ENCODE measurements at regions not wholly inside any gene's neighbourhood (a gene's known extent, or its start where the extent isn't known, plus 50 kb on each side); places are given as distances from the start of the nearest gene placed in this dataset.
"Not testable (repeated sequence)": the region's sequence is repeated elsewhere in the genome, so short reads cannot be mapped to it uniquely, and the experiment has no call there.

- Histone ChIP-seq H3K27ac (ENCODE audit: low read depth, low read length) (no peak overlapping the region), H3K4me1 (ENCODE audit: control insufficient read depth in 3 of 3, insufficient read depth in 3 of 3, low read length in 3 of 3) (no peaks in the 10 kb centered on the region), H3K36me3 (ENCODE audit: control insufficient read depth in 3 of 3, insufficient read depth in 3 of 3, low read length in 3 of 3) (no peaks in the 10 kb centered on the region), H3K27me3 (ENCODE audit: control insufficient read depth in 3 of 3, insufficient read depth in 3 of 3, low read length in 3 of 3) (no peaks in the 10 kb centered on the region), H3K9me3 (ENCODE audit: control insufficient read depth in 3 of 3, low read length in 3 of 3) (no peaks in the 10 kb centered on the region), H3K9ac (ENCODE audit: low read depth in 1 of 3, low read length in 3 of 3) (no peak overlapping the region), H3K4me3 (ENCODE audit: low read length in 3 of 3) (no peak overlapping the region)
Observed at GRCh38 chr9:30078195-30078594, 2306.2 kb upstream of the ACO1 start.

GRCh38 chr9:30089428-30089827, 2295.0 kb upstream of the ACO1 start:
- H3K27me3 ChIP-seq (ENCODE audit: control insufficient read depth in 3 of 3, insufficient read depth in 3 of 3, low read length in 3 of 3) = no peaks in the 10 kb centered on the region
- no peak overlapping the region for H3K27ac ChIP-seq (ENCODE audit: low read depth, low read length)
- H3K36me3 ChIP-seq (ENCODE audit: control insufficient read depth in 3 of 3, insufficient read depth in 3 of 3, low read length in 3 of 3) = no peaks in the 10 kb centered on the region
- H3K9me3 ChIP-seq (ENCODE audit: control insufficient read depth in 3 of 3, low read length in 3 of 3) = no peaks in the 10 kb centered on the region
- no peaks in the 10 kb centered on the region for H3K4me1 ChIP-seq (ENCODE audit: control insufficient read depth in 3 of 3, insufficient read depth in 3 of 3, low read length in 3 of 3)
- H3K4me3 ChIP-seq (ENCODE audit: low read length in 3 of 3) = no peak overlapping the region
- H3K9ac ChIP-seq (ENCODE audit: low read depth in 1 of 3, low read length in 3 of 3) = no peak overlapping the region

- H3K9me3 ChIP-seq (ENCODE audit: control insufficient read depth in 3 of 3, low read length in 3 of 3) = no peaks in the 10 kb centered on the region
- no peak overlapping the region for H3K27ac ChIP-seq (ENCODE audit: low read depth, low read length)
- no peaks in the 10 kb centered on the region for H3K36me3 ChIP-seq (ENCODE audit: control insufficient read depth in 3 of 3, insufficient read depth in 3 of 3, low read length in 3 of 3)
- no peak overlapping the region for H3K9ac ChIP-seq (ENCODE audit: low read depth in 1 of 3, low read length in 3 of 3)
- no peak overlapping the region for H3K4me3 ChIP-seq (ENCODE audit: low read length in 3 of 3)
- no peaks in the 10 kb centered on the region for H3K27me3 ChIP-seq (ENCODE audit: control insufficient read depth in 3 of 3, insufficient read depth in 3 of 3, low read length in 3 of 3)
- no peaks in the 10 kb centered on the region for H3K4me1 ChIP-seq (ENCODE audit: control insufficient read depth in 3 of 3, insufficient read depth in 3 of 3, low read length in 3 of 3)
Observed at GRCh38 chr9:30103647-30104394, 2280.6 kb upstream of the ACO1 start.

GRCh38 chr9:30107134-30107533, 2277.3 kb upstream of the ACO1 start:
- not testable (repeated sequence) for H3K27me3 ChIP-seq (ENCODE audit: control insufficient read depth in 3 of 3, insufficient read depth in 3 of 3, low read length in 3 of 3); H3K27ac ChIP-seq (ENCODE audit: low read depth, low read length); H3K36me3 ChIP-seq (ENCODE audit: control insufficient read depth in 3 of 3, insufficient read depth in 3 of 3, low read length in 3 of 3); H3K9me3 ChIP-seq (ENCODE audit: control insufficient read depth in 3 of 3, low read length in 3 of 3); H3K4me1 ChIP-seq (ENCODE audit: control insufficient read depth in 3 of 3, insufficient read depth in 3 of 3, low read length in 3 of 3); H3K9ac ChIP-seq (ENCODE audit: low read depth in 1 of 3, low read length in 3 of 3); H3K4me3 ChIP-seq (ENCODE audit: low read length in 3 of 3)

GRCh38 chr9:30116673-30117217, 2267.7 kb upstream of the ACO1 start:
- no peak overlapping the region for H3K27ac ChIP-seq (ENCODE audit: low read depth, low read length)
- no peaks in the 10 kb centered on the region for H3K4me1 ChIP-seq (ENCODE audit: control insufficient read depth in 3 of 3, insufficient read depth in 3 of 3, low read length in 3 of 3)
- no peak overlapping the region for H3K9ac ChIP-seq (ENCODE audit: low read depth in 1 of 3, low read length in 3 of 3)
- no peaks in the 10 kb centered on the region for H3K36me3 ChIP-seq (ENCODE audit: control insufficient read depth in 3 of 3, insufficient read depth in 3 of 3, low read length in 3 of 3)
- H3K9me3 ChIP-seq (ENCODE audit: control insufficient read depth in 3 of 3, low read length in 3 of 3) = no peaks in the 10 kb centered on the region
- no peak overlapping the region for H3K4me3 ChIP-seq (ENCODE audit: low read length in 3 of 3)
- no peaks in the 10 kb centered on the region for H3K27me3 ChIP-seq (ENCODE audit: control insufficient read depth in 3 of 3, insufficient read depth in 3 of 3, low read length in 3 of 3)

- H3K36me3 ChIP-seq (ENCODE audit: control insufficient read depth in 3 of 3, insufficient read depth in 3 of 3, low read length in 3 of 3) = no peaks in the 10 kb centered on the region
- H3K4me1 ChIP-seq (ENCODE audit: control insufficient read depth in 3 of 3, insufficient read depth in 3 of 3, low read length in 3 of 3) = no peaks in the 10 kb centered on the region
- H3K27ac ChIP-seq (ENCODE audit: low read depth, low read length) = no peak overlapping the region
- H3K9me3 ChIP-seq (ENCODE audit: control insufficient read depth in 3 of 3, low read length in 3 of 3) = no peaks in the 10 kb centered on the region
- H3K9ac ChIP-seq (ENCODE audit: low read depth in 1 of 3, low read length in 3 of 3) = no peak overlapping the region
- H3K27me3 ChIP-seq (ENCODE audit: control insufficient read depth in 3 of 3, insufficient read depth in 3 of 3, low read length in 3 of 3) = no peaks in the 10 kb centered on the region
- H3K4me3 ChIP-seq (ENCODE audit: low read length in 3 of 3) = no peak overlapping the region
Observed at GRCh38 chr9:30120666-30121065, 2263.8 kb upstream of the ACO1 start.

- H3K27me3 ChIP-seq (ENCODE audit: control insufficient read depth in 3 of 3, insufficient read depth in 3 of 3, low read length in 3 of 3) = no peaks in the 10 kb centered on the region
- no peaks in the 10 kb centered on the region for H3K9me3 ChIP-seq (ENCODE audit: control insufficient read depth in 3 of 3, low read length in 3 of 3)
- no peak overlapping the region for H3K9ac ChIP-seq (ENCODE audit: low read depth in 1 of 3, low read length in 3 of 3)
- no peak overlapping the region for H3K4me3 ChIP-seq (ENCODE audit: low read length in 3 of 3)
- no peak overlapping the region for H3K27ac ChIP-seq (ENCODE audit: low read depth, low read length)
- H3K4me1 ChIP-seq (ENCODE audit: control insufficient read depth in 3 of 3, insufficient read depth in 3 of 3, low read length in 3 of 3) = no peaks in the 10 kb centered on the region
- no peaks in the 10 kb centered on the region for H3K36me3 ChIP-seq (ENCODE audit: control insufficient read depth in 3 of 3, insufficient read depth in 3 of 3, low read length in 3 of 3)
Observed at GRCh38 chr9:30121611-30122010, 2262.8 kb upstream of the ACO1 start.

- H3K9me3 ChIP-seq (ENCODE audit: control insufficient read depth in 3 of 3, low read length in 3 of 3) = no peaks in the 10 kb centered on the region
- no peaks in the 10 kb centered on the region for H3K4me1 ChIP-seq (ENCODE audit: control insufficient read depth in 3 of 3, insufficient read depth in 3 of 3, low read length in 3 of 3)
- no peaks in the 10 kb centered on the region for H3K36me3 ChIP-seq (ENCODE audit: control insufficient read depth in 3 of 3, insufficient read depth in 3 of 3, low read length in 3 of 3)
- no peak overlapping the region for H3K4me3 ChIP-seq (ENCODE audit: low read length in 3 of 3)
- H3K27ac ChIP-seq (ENCODE audit: low read depth, low read length) = no peak overlapping the region
- no peaks in the 10 kb centered on the region for H3K27me3 ChIP-seq (ENCODE audit: control insufficient read depth in 3 of 3, insufficient read depth in 3 of 3, low read length in 3 of 3)
- H3K9ac ChIP-seq (ENCODE audit: low read depth in 1 of 3, low read length in 3 of 3) = no peak overlapping the region
Observed at GRCh38 chr9:30125881-30126280, 2258.6 kb upstream of the ACO1 start.

- H3K4me1 ChIP-seq (ENCODE audit: control insufficient read depth in 3 of 3, insufficient read depth in 3 of 3, low read length in 3 of 3) = no peaks in the 10 kb centered on the region
- no peak overlapping the region for H3K9ac ChIP-seq (ENCODE audit: low read depth in 1 of 3, low read length in 3 of 3)
- H3K36me3 ChIP-seq (ENCODE audit: control insufficient read depth in 3 of 3, insufficient read depth in 3 of 3, low read length in 3 of 3) = no peaks in the 10 kb centered on the region
- H3K4me3 ChIP-seq (ENCODE audit: low read length in 3 of 3) = no peak overlapping the region
- no peaks in the 10 kb centered on the region for H3K27me3 ChIP-seq (ENCODE audit: control insufficient read depth in 3 of 3, insufficient read depth in 3 of 3, low read length in 3 of 3)
- H3K27ac ChIP-seq (ENCODE audit: low read depth, low read length) = no peak overlapping the region
- no peaks in the 10 kb centered on the region for H3K9me3 ChIP-seq (ENCODE audit: control insufficient read depth in 3 of 3, low read length in 3 of 3)
Observed at GRCh38 chr9:30127371-30127770, 2257.1 kb upstream of the ACO1 start.

GRCh38 chr9:30140407-30140806, 2244.0 kb upstream of the ACO1 start:
- no peaks in the 10 kb centered on the region for H3K36me3 ChIP-seq (ENCODE audit: control insufficient read depth in 3 of 3, insufficient read depth in 3 of 3, low read length in 3 of 3)

More at GRCh38 chr9:30140407-30140806, 2244.0 kb upstream of the ACO1 start:
- no peaks in the 10 kb centered on the region for H3K27me3 ChIP-seq (ENCODE audit: control insufficient read depth in 3 of 3, insufficient read depth in 3 of 3, low read length in 3 of 3)
- no peaks in the 10 kb centered on the region for H3K4me1 ChIP-seq (ENCODE audit: control insufficient read depth in 3 of 3, insufficient read depth in 3 of 3, low read length in 3 of 3)
- H3K9me3 ChIP-seq (ENCODE audit: control insufficient read depth in 3 of 3, low read length in 3 of 3) = no peaks in the 10 kb centered on the region
- H3K9ac ChIP-seq (ENCODE audit: low read depth in 1 of 3, low read length in 3 of 3) = no peak overlapping the region
- no peak overlapping the region for H3K27ac ChIP-seq (ENCODE audit: low read depth, low read length)
- H3K4me3 ChIP-seq (ENCODE audit: low read length in 3 of 3) = no peak overlapping the region

Measured in skeletal muscle tissue (tissue), 3 donors.